ENCODE measurements at regions not wholly inside any gene's neighbourhood (a gene's known extent, or its start where the extent isn't known, plus 50 kb on each side); places are given as distances from the start of the nearest gene placed in this dataset.

- Histone ChIP-seq H3K27ac (ENCODE audit: low read depth, low read length) (no peak overlapping the region), H3K4me3 (ENCODE audit: low read length) (no peak overlapping the region), H3K4me1 (ENCODE audit: control insufficient read depth, insufficient read depth, low read length) (no peaks in the 10 kb centered on the region), H3K27me3 (ENCODE audit: control insufficient read depth, insufficient read depth, low read length) (no peaks in the 10 kb centered on the region), H3K9ac (ENCODE audit: low read length) (no peak overlapping the region), H3K36me3 (ENCODE audit: control insufficient read depth, insufficient read depth, low read length) (no peaks in the 10 kb centered on the region)
Measured at GRCh38 chr5:57538341-57538955, 55.8 kb upstream of the ACTBL2 start.

GRCh38 chr5:57537811-57538210 lies 55.2 kb upstream of the ACTBL2 start:
- H3K4me3 ChIP-seq (ENCODE audit: low read length) = no peak overlapping the region
- H3K4me1 ChIP-seq (ENCODE audit: control insufficient read depth, insufficient read depth, low read length) = no peaks in the 10 kb centered on the region
- no peaks in the 10 kb centered on the region for H3K36me3 ChIP-seq (ENCODE audit: control insufficient read depth, insufficient read depth, low read length)
- no peak overlapping the region for H3K27ac ChIP-seq (ENCODE audit: low read depth, low read length)
- H3K9ac ChIP-seq (ENCODE audit: low read length) = no peak overlapping the region
- no peaks in the 10 kb centered on the region for H3K27me3 ChIP-seq (ENCODE audit: control insufficient read depth, insufficient read depth, low read length)

GRCh38 chr5:57532513-57533497 lies 50.2 kb upstream of the ACTBL2 start:
- no peak overlapping the region for H3K27ac ChIP-seq (ENCODE audit: low read depth, low read length)
- no peaks in the 10 kb centered on the region for H3K27me3 ChIP-seq (ENCODE audit: control insufficient read depth, insufficient read depth, low read length)
- H3K4me3 ChIP-seq (ENCODE audit: low read length) = no peak overlapping the region
- no peak overlapping the region for H3K9ac ChIP-seq (ENCODE audit: low read length)
- no peaks in the 10 kb centered on the region for H3K4me1 ChIP-seq (ENCODE audit: control insufficient read depth, insufficient read depth, low read length)
- no peaks in the 10 kb centered on the region for H3K36me3 ChIP-seq (ENCODE audit: control insufficient read depth, insufficient read depth, low read length)
